ENCODE measurements at regions not wholly inside any gene's neighbourhood (a gene's known extent, or its start where the extent isn't known, plus 50 kb on each side); places are given as distances from the start of the nearest gene placed in this dataset.

DNA sequence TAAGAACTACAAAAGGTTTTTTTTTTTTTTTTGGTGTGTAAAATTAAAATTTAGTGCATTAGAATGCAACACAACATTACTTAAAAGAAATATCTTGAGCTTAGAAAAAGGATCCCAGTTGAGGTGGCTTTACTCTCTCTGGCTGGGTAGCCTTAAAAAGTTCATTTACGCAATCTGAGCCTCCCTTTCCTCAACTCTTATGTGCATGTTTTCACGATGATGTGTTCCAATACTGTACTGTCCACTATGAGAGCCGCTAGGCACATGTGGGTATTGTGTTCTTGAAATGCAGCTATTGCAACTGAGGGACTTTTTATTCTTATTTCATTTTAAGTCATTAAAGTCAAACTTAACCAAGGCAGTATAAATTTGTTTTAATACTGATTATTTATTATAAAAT lies 460.9 kb upstream of the SYT1 start:
- no peak for ATAC-seq

GRCh38 chr12:78406213-78406612 lies 458.4 kb upstream of the SYT1 start:
- ATAC-seq = no peak

More for the DNA sequence above, 460.9 kb upstream of the SYT1 start:
- no peak for DNase-seq (ENCODE audit: low spot score)

DNA sequence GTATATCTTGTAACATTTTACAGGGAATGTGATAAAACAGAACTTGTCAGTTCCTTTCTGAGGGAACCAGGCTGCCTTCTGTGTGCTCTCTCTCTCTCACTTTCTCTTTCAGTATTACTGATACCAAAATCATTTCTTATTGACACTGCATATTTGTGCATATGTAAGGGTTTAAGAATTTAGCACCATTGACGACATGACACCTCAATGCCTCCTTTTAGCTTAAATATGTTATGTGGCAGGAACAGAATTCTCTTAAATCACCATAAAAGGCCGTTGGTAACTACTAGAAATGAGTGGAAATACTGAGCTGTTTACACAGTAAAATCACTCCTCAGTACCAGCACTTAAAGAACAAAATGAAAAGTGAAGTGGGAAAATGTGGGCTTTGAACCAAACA lies 457.7 kb upstream of the SYT1 start:
- DNase-seq (ENCODE audit: low spot score) (no peak), ATAC-seq (peak; percentile 55)

More at GRCh38 chr12:78406213-78406612, 458.4 kb upstream of the SYT1 start:
- DNase-seq (ENCODE audit: low spot score) = no peak

GRCh38 chr12:78407722-78408121 lies 456.9 kb upstream of the SYT1 start:
- DNase-seq (ENCODE audit: low spot score) = no peak
- no peak for ATAC-seq

DNA sequence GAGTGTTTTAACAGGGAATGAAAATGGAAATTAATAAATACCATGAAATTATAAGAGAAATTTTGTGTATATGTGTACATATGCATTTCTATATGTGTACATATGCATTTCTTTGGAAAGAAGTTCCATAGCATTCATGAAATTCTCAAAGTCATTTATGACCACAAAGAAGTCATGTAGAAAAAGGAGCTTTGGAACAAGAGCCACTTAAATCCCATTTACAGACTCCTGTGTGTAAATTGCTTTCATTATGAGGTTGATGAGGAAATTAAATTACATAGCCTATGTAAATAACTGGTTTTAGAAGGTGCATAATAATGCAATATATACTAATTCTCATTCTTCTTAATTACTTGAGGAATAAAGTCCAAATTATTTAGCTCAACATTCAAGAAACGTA lies 450.5 kb upstream of the SYT1 start:
- ATAC-seq = no peak
- no peak for DNase-seq (ENCODE audit: low spot score)

DNA sequence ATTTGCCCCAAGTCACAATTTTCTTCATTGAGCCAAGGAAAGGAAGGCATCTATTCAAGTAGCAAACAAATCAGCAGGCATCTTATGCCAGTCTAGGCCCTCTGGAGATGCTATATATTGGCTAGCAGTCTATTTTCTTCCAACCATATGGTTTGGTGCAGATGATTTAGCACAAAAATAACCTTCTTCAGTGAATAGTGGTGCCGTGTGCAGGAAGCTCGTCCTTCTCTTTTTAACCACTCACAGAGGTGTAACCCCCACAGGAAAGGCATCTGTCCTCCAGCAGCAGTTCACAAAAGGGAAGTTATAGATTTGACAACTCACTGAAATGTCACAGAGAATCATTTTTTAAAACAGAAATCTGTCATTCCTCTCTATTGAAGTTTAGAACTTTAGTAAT lies 445.7 kb upstream of the SYT1 start:
- ATAC-seq = no peak
- DNase-seq (ENCODE audit: low spot score) = no peak

DNA sequence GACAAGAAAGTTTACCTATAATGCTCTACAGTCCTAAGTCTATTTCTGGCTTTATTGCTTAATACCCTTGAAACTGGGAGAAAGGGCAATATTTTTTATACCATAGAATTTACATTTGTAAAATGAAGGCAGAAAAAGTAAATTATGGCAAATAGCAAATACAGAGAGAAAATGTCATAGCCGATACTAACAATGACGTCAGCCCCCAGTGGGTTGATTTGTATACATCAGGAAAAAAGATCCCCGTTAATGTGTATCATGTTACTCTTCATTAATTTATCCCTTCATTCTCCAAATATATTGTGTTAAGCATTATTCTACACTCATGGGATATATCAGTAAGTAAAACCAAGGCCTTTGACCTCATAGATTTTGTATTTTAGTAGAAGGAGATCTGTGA lies 445.1 kb upstream of the SYT1 start:
- no peak for DNase-seq (ENCODE audit: low spot score)
- no peak for ATAC-seq

DNA sequence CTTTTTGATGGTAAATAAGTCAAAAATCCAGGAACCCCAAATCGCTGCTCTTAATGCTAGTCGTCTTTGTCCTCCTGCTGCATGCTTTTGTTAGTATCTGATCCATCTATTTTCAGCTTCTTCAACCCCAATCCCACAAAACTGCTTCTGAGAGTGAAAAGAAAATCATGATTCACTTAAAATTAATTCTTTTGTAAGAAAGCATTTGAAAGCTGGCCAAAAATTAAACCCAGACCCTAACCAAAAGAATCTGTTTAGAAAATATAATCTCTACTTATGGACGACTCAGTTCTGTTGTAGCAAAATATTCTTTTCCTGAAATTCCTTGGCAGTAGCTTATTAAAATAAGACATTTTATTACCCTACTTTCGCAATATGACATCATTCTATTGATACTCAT lies 443.6 kb upstream of the SYT1 start:
- DNase-seq (ENCODE audit: low spot score) = no peak
- no peak for ATAC-seq

DNA sequence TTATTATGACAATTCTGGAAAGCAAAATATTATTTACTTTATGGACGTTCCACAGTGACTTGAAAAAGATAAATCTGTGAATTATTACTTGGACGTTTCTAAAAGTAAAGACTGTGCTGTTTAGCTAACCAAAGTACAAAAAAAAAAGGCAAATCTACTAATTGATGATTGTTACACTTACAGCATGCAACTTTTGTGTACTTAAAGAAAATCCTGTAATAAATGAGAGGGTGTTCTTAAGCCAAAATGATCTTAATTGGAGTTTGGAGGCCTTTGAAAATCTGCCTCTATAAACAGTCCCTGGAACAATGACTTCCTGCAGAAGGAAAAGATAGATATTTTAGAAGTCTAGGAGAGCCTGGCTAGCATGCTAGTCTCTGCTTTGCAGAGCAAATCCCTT lies 434.0 kb upstream of the SYT1 start:
- ATAC-seq (no peak), DNase-seq (ENCODE audit: low spot score) (no peak)

GRCh38 chr12:78431931-78432330 lies 432.6 kb upstream of the SYT1 start:
- DNase-seq (ENCODE audit: low spot score) = no peak

DNA sequence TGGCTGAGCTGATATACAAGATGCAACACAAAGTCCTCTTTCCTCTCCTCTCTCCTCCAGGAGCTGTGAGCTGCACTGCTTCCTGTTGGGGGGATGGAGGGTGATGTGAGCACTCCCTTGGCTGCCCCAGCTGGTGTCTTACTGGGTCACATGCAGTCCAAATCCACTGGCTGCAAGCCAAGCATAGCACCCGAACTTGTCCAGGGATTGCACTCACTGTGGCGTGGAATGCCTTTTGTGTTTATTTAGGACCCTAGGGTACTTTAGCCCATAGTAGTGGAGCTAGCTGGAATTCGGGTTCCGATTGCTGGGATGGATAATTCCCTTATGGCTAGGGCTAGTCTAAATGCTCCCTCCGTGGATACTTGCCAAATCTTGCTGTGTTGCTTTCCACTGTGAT lies 424.9 kb upstream of the SYT1 start:
- DNase-seq (ENCODE audit: low spot score) = no peak
- no peak for ATAC-seq

More at GRCh38 chr12:78431931-78432330, 432.6 kb upstream of the SYT1 start:
- no peak for ATAC-seq

DNA sequence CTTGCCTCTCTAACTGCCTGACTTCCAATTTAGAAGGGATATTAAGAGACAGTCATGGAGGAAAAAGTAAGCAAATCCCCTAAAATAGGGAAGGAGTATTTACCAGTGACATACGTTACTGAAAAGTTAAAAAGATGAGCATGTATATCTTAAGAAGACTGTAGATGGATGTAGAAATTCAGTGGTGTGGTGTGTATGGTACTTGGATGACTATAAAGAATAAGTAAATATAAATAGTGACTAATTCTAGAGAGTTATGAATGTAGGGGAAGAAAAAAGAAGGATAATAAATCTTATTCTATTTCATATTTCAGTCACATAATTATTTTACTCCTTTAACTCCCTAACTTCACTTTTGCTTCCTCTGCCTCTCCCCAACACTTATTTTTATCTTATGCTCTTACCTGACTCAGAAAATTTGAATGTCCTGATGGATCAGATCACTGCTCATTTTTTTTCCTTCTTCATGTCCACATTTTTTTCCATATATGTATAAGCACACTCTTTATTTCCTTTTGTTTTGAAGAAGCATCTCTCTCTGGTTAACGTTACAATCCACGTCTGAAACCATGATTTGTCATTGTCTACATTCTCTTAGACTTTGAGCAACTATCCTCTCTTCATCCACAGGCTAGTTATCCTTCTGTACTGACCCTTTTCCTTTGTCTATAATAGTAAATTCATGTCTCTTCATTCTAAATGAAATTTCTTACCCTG lies 422.7 kb upstream of the SYT1 start:
- DNase-seq (ENCODE audit: low spot score) (no peak), ATAC-seq (no peak)

GRCh38 chr12:78442454-78442801 lies 422.1 kb upstream of the SYT1 start:
- no peak for ATAC-seq
- no peak for DNase-seq (ENCODE audit: low spot score)

GRCh38 chr12:78446555-78446954 lies 418.0 kb upstream of the SYT1 start:
- ATAC-seq (no peak), DNase-seq (ENCODE audit: low spot score) (no peak)

DNA sequence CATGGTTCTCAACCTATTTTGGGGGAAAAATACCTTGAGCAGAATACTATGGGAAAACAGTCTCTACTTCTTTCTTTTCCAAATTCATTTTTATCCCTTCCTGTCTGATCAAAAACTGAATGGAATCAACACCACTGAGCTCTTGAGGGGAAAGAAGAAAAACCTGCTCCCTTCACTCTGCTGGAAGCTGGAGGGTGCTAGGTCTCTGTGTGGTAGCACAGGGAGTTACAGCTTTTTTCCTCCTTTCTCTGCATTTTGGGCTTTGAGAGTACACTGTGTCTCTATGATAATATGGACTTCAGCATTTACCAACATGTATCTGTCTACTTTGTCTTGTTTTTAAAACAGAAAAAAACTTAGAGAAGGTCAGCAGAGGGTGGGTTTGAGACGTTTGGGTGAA lies 417.2 kb upstream of the SYT1 start:
- ATAC-seq (no peak), DNase-seq (ENCODE audit: low spot score) (no peak)

GRCh38 chr12:78448692-78449091 lies 415.9 kb upstream of the SYT1 start:
- DNase-seq (ENCODE audit: low spot score) = no peak
- no peak for ATAC-seq

- no peak for ATAC-seq
- DNase-seq (ENCODE audit: low spot score) = no peak
Observed at GRCh38 chr12:78455991-78456390, 408.6 kb upstream of the SYT1 start.

GRCh38 chr12:78457938-78458337 lies 406.6 kb upstream of the SYT1 start:
- DNase-seq (ENCODE audit: low spot score) (no peak), ATAC-seq (no peak)

DNA sequence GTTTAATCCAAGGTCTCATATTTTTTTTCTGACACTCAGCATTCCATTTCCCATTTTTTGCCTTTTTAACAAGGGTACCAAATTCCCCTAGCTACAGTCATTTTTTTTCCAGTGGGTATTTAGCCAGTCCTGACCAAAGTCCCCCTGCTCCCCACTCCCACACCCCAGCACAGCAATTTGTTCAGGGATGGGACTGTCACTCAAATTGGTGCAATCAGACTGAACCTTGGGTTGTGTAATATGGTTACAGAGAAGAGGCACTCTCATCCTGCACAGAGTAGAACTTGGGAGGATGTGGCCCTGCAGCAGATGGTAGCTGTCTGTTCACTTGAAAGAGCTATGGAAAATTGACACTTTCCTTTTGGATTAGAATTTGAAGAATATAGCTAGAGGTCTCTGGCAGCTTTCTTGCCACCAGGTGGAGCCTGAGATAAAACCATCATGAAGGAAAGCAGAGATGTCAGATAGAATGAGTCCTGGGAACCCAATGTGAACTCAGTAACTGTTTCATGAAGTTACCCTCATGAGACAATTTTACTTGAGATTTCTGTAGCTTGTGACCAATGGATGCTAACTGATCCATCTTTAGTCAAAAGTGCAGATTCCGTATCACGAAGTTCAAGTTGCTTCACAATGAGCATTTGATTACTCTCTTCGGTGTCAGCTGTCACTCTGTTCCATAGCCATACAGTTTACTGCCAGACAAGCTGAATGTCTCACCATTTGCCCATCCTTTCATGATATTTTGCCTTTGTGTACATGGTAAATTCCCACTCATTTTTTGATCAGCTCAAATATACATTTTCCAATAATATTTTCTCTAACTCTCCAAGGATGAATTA lies 394.0 kb upstream of the SYT1 start:
- no peak for DNase-seq (ENCODE audit: low spot score)
- ATAC-seq = peak; percentile 56

DNA sequence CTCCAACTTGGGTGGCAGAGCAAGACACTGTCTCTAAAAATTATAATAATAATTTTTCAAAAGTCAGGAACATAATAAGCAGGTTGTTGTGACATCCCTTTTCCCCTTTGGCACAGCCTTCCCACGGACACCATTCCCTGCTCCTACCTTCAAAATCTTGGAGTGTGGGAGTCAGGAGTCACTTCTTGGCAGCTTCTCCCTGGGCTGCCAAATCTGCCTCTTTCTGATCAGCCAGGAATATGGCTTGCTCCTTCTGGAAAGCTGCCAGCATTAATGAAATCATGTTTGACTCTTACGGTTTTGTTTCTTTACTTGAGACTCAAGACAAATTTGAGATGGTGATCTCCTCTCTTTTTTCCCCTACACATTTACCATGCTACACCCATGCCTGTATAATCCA lies 391.4 kb upstream of the SYT1 start:
- ATAC-seq (no peak), DNase-seq (ENCODE audit: low spot score) (no peak)

DNA sequence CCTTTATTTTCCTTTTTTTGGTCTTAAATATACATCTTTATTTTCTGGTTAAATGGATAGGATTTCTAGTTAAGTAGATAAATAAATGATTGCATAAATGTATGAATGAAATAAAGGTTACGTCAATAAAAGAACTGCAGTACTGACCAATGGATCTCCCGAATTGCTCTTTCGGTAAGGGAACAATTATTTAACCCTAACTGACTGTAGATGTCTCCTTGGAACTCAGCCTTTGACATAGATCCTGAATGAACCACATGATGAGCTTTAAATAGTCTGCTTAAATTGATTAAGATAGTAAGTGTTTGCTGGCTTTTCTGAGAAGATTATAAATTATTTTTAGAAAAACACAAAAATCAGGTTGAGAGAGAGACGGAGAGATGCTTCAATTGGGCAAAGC lies 391.0 kb upstream of the SYT1 start:
- ATAC-seq (no peak), DNase-seq (ENCODE audit: low spot score) (no peak)

GRCh38 chr12:78483767-78484315 lies 380.7 kb upstream of the SYT1 start:
- DNase-seq (ENCODE audit: low spot score) (no peak), ATAC-seq (no peak)

Measured in left lobe of liver (tissue), 2 donors.